ENCODE measurements at regions not wholly inside any gene's neighbourhood (a gene's known extent, or its start where the extent isn't known, plus 50 kb on each side); places are given as distances from the start of the nearest gene placed in this dataset.

DNA sequence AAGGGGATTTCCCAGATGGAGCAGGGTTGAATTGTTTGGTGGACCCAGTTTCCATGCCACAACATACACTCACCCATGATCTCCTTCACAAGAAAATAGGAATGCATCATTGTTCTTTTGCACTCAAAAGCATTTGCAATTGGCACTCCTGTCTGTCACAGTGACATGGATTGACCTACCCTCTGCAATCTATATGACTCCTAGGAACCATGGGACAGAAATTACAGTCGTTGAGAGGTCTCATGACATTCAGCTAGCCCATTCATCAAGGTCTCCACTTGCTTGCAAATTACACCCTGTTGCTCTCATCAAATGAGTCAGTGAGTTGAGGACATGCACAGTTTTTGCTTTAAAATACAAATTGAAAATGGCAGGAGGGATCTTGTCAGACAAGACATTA lies 448.5 kb downstream of the LPIN1 start:
- no peak overlapping the region for H3K9ac ChIP-seq (ENCODE audit: low read length)
- no peaks in the 10 kb centered on the region for H4K20me1 ChIP-seq (ENCODE audit: control insufficient read depth, insufficient read depth, low read length, poor library complexity, severe bottlenecking)
- Mint-ChIP-seq H3K4me1 (peaks cover 14% of the 10 kb centered on the region), H3K27me3 (no peaks in the 10 kb centered on the region), H3K4me3 (no peak overlapping the region), H3K27ac (no peak overlapping the region), H3K9me3 (ENCODE audit: insufficient read depth) (peaks cover 2% of the 10 kb centered on the region)
- H3K4me3 ChIP-seq (ENCODE audit: control extremely low read depth in 1 of 5, extremely low read depth in 1 of 5, insufficient read depth in 1 of 5, low read depth in 2 of 5, low read length in 4 of 5): no peak overlapping the region
- no peak overlapping the region for H2AFZ ChIP-seq (ENCODE audit: insufficient read depth, low read depth, low read length, poor library complexity, severe bottlenecking)
- ATAC-seq (ENCODE audit: low read depth) (no peak), DNase-seq (no peak)
- H3K4me1 ChIP-seq (ENCODE audit: control insufficient read depth in 2 of 2, insufficient read depth in 2 of 2, low read length in 2 of 2): peaks cover 6% of the 10 kb centered on the region in 2 donors
- ChIA-PET POLR2A (no interaction called here), CTCF (no interaction called here)
- no peaks in the 10 kb centered on the region for H3K79me2 ChIP-seq (ENCODE audit: control insufficient read depth, insufficient read depth, low read length)
- H3K27ac ChIP-seq (ENCODE audit: low read length in 2 of 2): no peak overlapping the region
- no CpG with 5 or more reads among the region's 1 CpG for WGBS (ENCODE audit: insufficient coverage)
- TF ChIP-seq, protein P1, sequence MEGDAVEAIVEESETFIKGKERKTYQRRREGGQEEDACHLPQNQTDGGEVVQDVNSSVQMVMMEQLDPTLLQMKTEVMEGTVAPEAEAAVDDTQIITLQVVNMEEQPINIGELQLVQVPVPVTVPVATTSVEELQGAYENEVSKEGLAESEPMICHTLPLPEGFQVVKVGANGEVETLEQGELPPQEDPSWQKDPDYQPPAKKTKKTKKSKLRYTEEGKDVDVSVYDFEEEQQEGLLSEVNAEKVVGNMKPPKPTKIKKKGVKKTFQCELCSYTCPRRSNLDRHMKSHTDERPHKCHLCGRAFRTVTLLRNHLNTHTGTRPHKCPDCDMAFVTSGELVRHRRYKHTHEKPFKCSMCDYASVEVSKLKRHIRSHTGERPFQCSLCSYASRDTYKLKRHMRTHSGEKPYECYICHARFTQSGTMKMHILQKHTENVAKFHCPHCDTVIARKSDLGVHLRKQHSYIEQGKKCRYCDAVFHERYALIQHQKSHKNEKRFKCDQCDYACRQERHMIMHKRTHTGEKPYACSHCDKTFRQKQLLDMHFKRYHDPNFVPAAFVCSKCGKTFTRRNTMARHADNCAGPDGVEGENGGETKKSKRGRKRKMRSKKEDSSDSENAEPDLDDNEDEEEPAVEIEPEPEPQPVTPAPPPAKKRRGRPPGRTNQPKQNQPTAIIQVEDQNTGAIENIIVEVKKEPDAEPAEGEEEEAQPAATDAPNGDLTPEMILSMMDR (IDR thresholded peaks at IDR 0.05): no peak
- TF ChIP-seq EZH2 (IDR thresholded peaks at IDR 0.05; ENCODE audit: borderline replicate concordance, insufficient read depth, low read depth, low read length, poor library complexity, severe bottlenecking): no peak
- no peak overlapping the region for H3K4me2 ChIP-seq (replicated peaks; ENCODE audit: low read depth, low read length, poor library complexity, severe bottlenecking)
- peaks cover 3 to 7% (median 4%) of the 10 kb centered on the region in 3 donors for H3K9me3 ChIP-seq (ENCODE audit: control extremely low read depth in 1 of 3, control insufficient read depth in 2 of 3, insufficient read depth in 1 of 3, low read length in 2 of 3)
- H3K36me3 ChIP-seq (replicated peaks in 1 of 2; ENCODE audit: control extremely low read depth in 1 of 2, control insufficient read depth in 1 of 2, extremely low read depth in 1 of 2, insufficient read depth in 2 of 2, low read length in 1 of 2): no peaks in the 10 kb centered on the region
- no peaks in the 10 kb centered on the region for H3K27me3 ChIP-seq (replicated peaks in 1 of 4; ENCODE audit: control extremely low read depth in 1 of 4, control insufficient read depth in 3 of 4, insufficient read depth in 4 of 4, low read length in 3 of 4)
- intact Hi-C loops (cut with micrococcal nuclease): no loop called here

DNA sequence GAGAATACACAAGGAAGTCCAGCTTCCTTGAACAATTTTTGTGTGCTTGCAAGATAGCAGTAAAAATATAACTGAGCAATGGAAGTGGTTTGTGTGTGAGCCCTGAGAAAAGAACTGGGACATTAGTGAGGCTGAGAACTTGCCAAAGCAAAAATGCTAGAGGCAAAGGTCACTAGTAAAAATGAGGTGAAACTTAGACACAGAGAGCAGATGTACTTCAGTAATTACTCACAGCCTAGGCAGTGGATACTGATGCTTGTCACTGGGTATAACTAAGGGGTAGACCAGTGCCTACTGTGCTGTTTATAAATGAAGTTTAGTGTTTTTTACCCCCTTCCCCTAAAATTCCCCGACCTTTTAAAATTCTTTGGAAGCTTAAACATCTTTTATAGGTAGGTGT lies 450.1 kb downstream of the LPIN1 start:
- Mint-ChIP-seq H3K4me3 (no peak overlapping the region), H3K27ac (no peak overlapping the region), H3K9me3 (ENCODE audit: insufficient read depth) (peaks cover 2% of the 10 kb centered on the region), H3K4me1 (peaks cover 19% of the 10 kb centered on the region), H3K27me3 (no peaks in the 10 kb centered on the region)
- TF ChIP-seq, protein P1 (IDR thresholded peaks at IDR 0.05): no peak
- TF ChIP-seq EZH2 (IDR thresholded peaks at IDR 0.05; ENCODE audit: borderline replicate concordance, insufficient read depth, low read depth, low read length, poor library complexity, severe bottlenecking): no peak
- no peak for ATAC-seq (ENCODE audit: low read depth)
- DNase-seq: no peak
- intact Hi-C loops (cut with micrococcal nuclease): no loop called here
- no peak overlapping the region for H3K4me2 ChIP-seq (replicated peaks; ENCODE audit: low read depth, low read length, poor library complexity, severe bottlenecking)
- H4K20me1 ChIP-seq (ENCODE audit: control insufficient read depth, insufficient read depth, low read length, poor library complexity, severe bottlenecking): no peaks in the 10 kb centered on the region
- H3K27me3 ChIP-seq (replicated peaks in 1 of 4; ENCODE audit: control extremely low read depth in 1 of 4, control insufficient read depth in 3 of 4, insufficient read depth in 4 of 4, low read length in 3 of 4): no peaks in the 10 kb centered on the region
- H3K4me3 ChIP-seq (ENCODE audit: control extremely low read depth in 1 of 5, extremely low read depth in 1 of 5, insufficient read depth in 1 of 5, low read depth in 2 of 5, low read length in 4 of 5): no peak overlapping the region
- H3K36me3 ChIP-seq (replicated peaks in 1 of 2; ENCODE audit: control extremely low read depth in 1 of 2, control insufficient read depth in 1 of 2, extremely low read depth in 1 of 2, insufficient read depth in 2 of 2, low read length in 1 of 2): no peaks in the 10 kb centered on the region
- no CpG with 5 or more reads among the region's 1 CpG for WGBS (ENCODE audit: insufficient coverage)
- POLR2A ChIA-PET: no interaction called here
- no peaks in the 10 kb centered on the region for H3K79me2 ChIP-seq (ENCODE audit: control insufficient read depth, insufficient read depth, low read length)
- peaks cover 2 to 7% (median 4%) of the 10 kb centered on the region in 3 donors for H3K9me3 ChIP-seq (ENCODE audit: control extremely low read depth in 1 of 3, control insufficient read depth in 2 of 3, insufficient read depth in 1 of 3, low read length in 2 of 3)
- no peak overlapping the region for H2AFZ ChIP-seq (ENCODE audit: insufficient read depth, low read depth, low read length, poor library complexity, severe bottlenecking)
- CTCF ChIA-PET: no interaction called here
- H3K27ac ChIP-seq (ENCODE audit: low read length in 2 of 2): no peak overlapping the region
- H3K4me1 ChIP-seq (ENCODE audit: control insufficient read depth in 2 of 2, insufficient read depth in 2 of 2, low read length in 2 of 2): peaks cover 6% of the 10 kb centered on the region in 2 donors
- H3K9ac ChIP-seq (ENCODE audit: low read length): no peak overlapping the region

Measured in B cell (primary cell).